ENCODE measurements at regions not wholly inside any gene's neighbourhood (a gene's known extent, or its start where the extent isn't known, plus 50 kb on each side); places are given as distances from the start of the nearest gene placed in this dataset.

- TF ChIP-seq POLR2A (IDR thresholded peaks at IDR 0.05) (no peak), POLR2AphosphoS5 (IDR thresholded peaks at IDR 0.05) (no peak), EP300 (IDR thresholded peaks at IDR 0.05) (no peak)
Measured at GRCh38 chr5:74167930-74168315, 472.6 kb downstream of the ENC1 start.
